SK-N-SH (cell line): ENCODE measurements at regions not wholly inside any gene's neighbourhood (a gene's known extent, or its start where the extent isn't known, plus 50 kb on each side); places are given as distances from the start of the nearest gene placed in this dataset.

ENCODE experiments used
- CTCF ChIA-PET: fragments of 300-600, 350-600 bp; formaldehyde crosslinking; extraction: SDS; loops from one replicate; lab custom pipeline; 2021; lab: Yijun Ruan, JAX
- POLR2A ChIA-PET: fragments of 350-600 bp; sonication (Branson Sonifier 250); formaldehyde crosslinking; extraction: SDS; loops from one replicate; lab custom pipeline; 2020; ENCODE audit warnings: antibody characterized with exemption, inconsistent platforms; lab: Yijun Ruan, JAX
- DNase-seq: peaks from one replicate; pipeline ENCODE4 v3.0.0; 2012
- H2AFZ ChIP-seq: fragments of 200-600 bp; sonication (generic); 2 replicates; pipeline ENCODE4 v1.8.1; 2016; ENCODE audit warnings: antibody characterized with exemption, mild to moderate bottlenecking, low read depth
- H3F3A ChIP-seq: fragments of 200-600 bp; sonication (generic); replicated peaks from 2 replicates; pipeline ENCODE3; 2016; ENCODE audit warnings: antibody characterized with exemption, mild to moderate bottlenecking; ENCODE audit not compliant: insufficient read depth
- H3K27ac ChIP-seq, 2 experiments: fragments of 200-500 bp in 1 of 2; fragments of 200-600 bp in 1 of 2; sonication (Bioruptor generic) in 1 of 2; sonication (generic), shearing (Covaris generic) in 1 of 2; 2 replicates each; pipeline versions ENCODE4 v1.5.1 to v1.6.1; 2014 to 2016; ENCODE audit warnings: low read depth in 2 of 2, inconsistent platforms in 1 of 2, low read length in 1 of 2, mild to moderate bottlenecking in 1 of 2, mixed read lengths in 1 of 2
- H3K27me3 ChIP-seq: fragments of 200-600 bp; sonication (generic), shearing (Covaris generic); 2 replicates; pipeline ENCODE4 v1.6.1; 2016; ENCODE audit warnings: mixed run types; ENCODE audit not compliant: insufficient read depth
- H3K36me3 ChIP-seq, 2 experiments: fragments of 200-500 bp in 1 of 2; fragments of 200-600 bp in 1 of 2; sonication (Bioruptor generic) in 1 of 2; sonication (generic) in 1 of 2; replicated peaks in 1 of 2; 2 replicates each; pipeline versions ENCODE3 to v1.5.1; 2014 to 2016; ENCODE audit warnings: low read length in 1 of 2, mild to moderate bottlenecking in 1 of 2; ENCODE audit not compliant: insufficient read depth in 2 of 2, control insufficient read depth in 1 of 2
- H3K4me1 ChIP-seq, 2 experiments: fragments of 200-500 bp in 1 of 2; fragments of 200-600 bp in 1 of 2; sonication (Bioruptor generic) in 1 of 2; sonication (generic), shearing (Covaris generic) in 1 of 2; 2 replicates each; pipeline versions ENCODE4 v1.5.1 to v1.6.1; 2014 to 2016; ENCODE audit warnings: low read depth in 1 of 2, low read length in 1 of 2, mixed run types in 1 of 2; ENCODE audit not compliant: insufficient read depth in 2 of 2, control insufficient read depth in 1 of 2
- H3K4me2 ChIP-seq: fragments of 200-600 bp; sonication (generic), shearing (Covaris generic); 2 replicates; pipeline ENCODE4 v1.6.1; 2017; ENCODE audit warnings: mixed run types
- H3K4me3 ChIP-seq, 2 experiments: fragments of 200-500 bp in 1 of 2; fragments of 200-600 bp in 1 of 2; sonication (Bioruptor generic) in 1 of 2; sonication (generic), shearing (Covaris generic) in 1 of 2; 2 replicates each; pipeline versions ENCODE4 v1.5.1 to v1.8.1; 2014 to 2016; ENCODE audit warnings: low read depth in 2 of 2, inconsistent platforms in 1 of 2, low read length in 1 of 2, mild to moderate bottlenecking in 1 of 2, mixed read lengths in 1 of 2, moderate library complexity in 1 of 2
- H3K79me2 ChIP-seq: fragments of 200-600 bp; sonication (generic); 2 replicates; pipeline ENCODE4 v1.8.1; 2017; ENCODE audit warnings: mild to moderate bottlenecking; ENCODE audit not compliant: insufficient read depth
- H3K9ac ChIP-seq: fragments of 200-600 bp; sonication (generic); 2 replicates; pipeline ENCODE4 v1.6.1; 2017; ENCODE audit warnings: mixed run types
- H3K9me2 ChIP-seq: fragments of 200-600 bp; sonication (generic); 2 replicates; pipeline ENCODE4 v1.6.1; 2017; ENCODE audit warnings: mixed run types
- H3K9me3 ChIP-seq: fragments of 200-600 bp; sonication (generic); 2 replicates; pipeline ENCODE4 v1.6.1; 2017; ENCODE audit warnings: mixed run types, mild to moderate bottlenecking, moderate library complexity
- H4K20me1 ChIP-seq: fragments of 200-600 bp; sonication (generic); 2 replicates; pipeline ENCODE4 v1.6.1; 2017; ENCODE audit warnings: mild to moderate bottlenecking, mixed run types; ENCODE audit not compliant: insufficient read depth
- CHD2 ChIP-seq: fragments of 150-350 bp; IDR thresholded peaks from 2 replicates; pipeline ENCODE4 v1.6.1; 2018; ENCODE audit warnings: low read length; ENCODE audit not compliant: partially characterized antibody
- EZH2phosphoT487 ChIP-seq: fragments of 200-600 bp; sonication (generic); IDR thresholded peaks from 2 replicates; pipeline ENCODE4 v1.6.1; 2017; ENCODE audit warnings: low read depth, mixed run types, mild to moderate bottlenecking, antibody characterized with exemption, moderate library complexity, borderline replicate concordance
- FOSL2 ChIP-seq: IDR thresholded peaks from 2 replicates; pipeline ENCODE4 v1.4.0; 2012; ENCODE audit warnings: low read depth, mild to moderate bottlenecking, moderate library complexity, borderline replicate concordance
- FOXJ3 ChIP-seq: sonication (generic); formaldehyde crosslinking; IDR thresholded peaks from 2 replicates; pipeline ENCODE4 v1.5.1; 2020; ENCODE audit warnings: mild to moderate bottlenecking, missing genetic modification reagents
- FOXM1 ChIP-seq: IDR thresholded peaks from 2 replicates; pipeline ENCODE4 v1.4.0; 2012; ENCODE audit warnings: low read depth, mild to moderate bottlenecking
- GATA2 ChIP-seq: sonication (generic); formaldehyde crosslinking; IDR thresholded peaks from 2 replicates; pipeline ENCODE4 v1.5.0; 2020; ENCODE audit warnings: mild to moderate bottlenecking, missing genetic modification reagents
- MXI1 ChIP-seq: IDR thresholded peaks from 2 replicates; pipeline ENCODE4 v1.6.1; 2012; ENCODE audit warnings: mild to moderate bottlenecking, low read depth, low read length, improper control_type of control experiment
- NFIC ChIP-seq: IDR thresholded peaks from 2 replicates; pipeline ENCODE4 v1.4.0; 2012; ENCODE audit warnings: borderline replicate concordance
- NRF1 ChIP-seq: IDR thresholded peaks from 2 replicates; pipeline ENCODE4 v1.6.1; 2012; ENCODE audit warnings: low read depth, mild to moderate bottlenecking, low read length
- POLR2AphosphoS5 ChIP-seq: IDR thresholded peaks from 2 replicates; pipeline ENCODE4 v1.6.1; 2012; ENCODE audit warnings: low read depth, low read length
- RFX5 ChIP-seq: IDR thresholded peaks from 2 replicates; pipeline ENCODE4 v1.6.1; 2012; ENCODE audit warnings: mild to moderate bottlenecking, improper control_type of control experiment, low read length
- SIN3A ChIP-seq: IDR thresholded peaks from 2 replicates; pipeline ENCODE4 v1.6.1; 2012; ENCODE audit warnings: low read depth, mild to moderate bottlenecking, low read length, moderate library complexity, borderline replicate concordance
- TAF1 ChIP-seq: IDR thresholded peaks from 2 replicates; pipeline ENCODE4 v1.6.1; 2012; ENCODE audit warnings: low read depth, mild to moderate bottlenecking, low read length, moderate library complexity, borderline replicate concordance
- TCF12 ChIP-seq: IDR thresholded peaks from 2 replicates; pipeline ENCODE4 v1.4.0; 2012
- YY1 ChIP-seq: IDR thresholded peaks from 2 replicates; pipeline ENCODE4 v1.4.0; 2012; ENCODE audit warnings: low read depth, mild to moderate bottlenecking
- WGBS: methylation state at CpG from one replicate; pipeline ENCODE4 v1.1.6; 2017; ENCODE audit warnings: low lambda C conversion rate; 5-methylcytosine and 5-hydroxymethylcytosine counted together
- TF ChIP-seq, protein P1 (sequence below): IDR thresholded peaks from 2 replicates; pipeline ENCODE4; 2012
- TF ChIP-seq, protein P2 (sequence below): IDR thresholded peaks from 2 replicates; pipeline ENCODE4 v1.4.0; 2012; ENCODE audit warnings: low read depth, borderline replicate concordance
- TF ChIP-seq, protein P3 (sequence below): IDR thresholded peaks from 2 replicates; pipeline ENCODE4 v1.4.0; 2012; ENCODE audit warnings: low read depth
- TF ChIP-seq, protein P4 (sequence below): fragments of 150-350 bp; IDR thresholded peaks from 2 replicates; pipeline ENCODE4 v1.6.1; 2016; ENCODE audit warnings: mild to moderate bottlenecking, low read depth, low read length
- TF ChIP-seq, protein P5 (sequence below): fragments of 150-350 bp; IDR thresholded peaks from 2 replicates; pipeline ENCODE4 v1.6.1; 2017; ENCODE audit warnings: antibody characterized with exemption, low read length, low read depth, borderline replicate concordance
- TF ChIP-seq, protein P6 (sequence below): IDR thresholded peaks from 2 replicates; pipeline ENCODE4 v1.4.0; 2012; ENCODE audit warnings: low read depth, borderline replicate concordance

DNA sequence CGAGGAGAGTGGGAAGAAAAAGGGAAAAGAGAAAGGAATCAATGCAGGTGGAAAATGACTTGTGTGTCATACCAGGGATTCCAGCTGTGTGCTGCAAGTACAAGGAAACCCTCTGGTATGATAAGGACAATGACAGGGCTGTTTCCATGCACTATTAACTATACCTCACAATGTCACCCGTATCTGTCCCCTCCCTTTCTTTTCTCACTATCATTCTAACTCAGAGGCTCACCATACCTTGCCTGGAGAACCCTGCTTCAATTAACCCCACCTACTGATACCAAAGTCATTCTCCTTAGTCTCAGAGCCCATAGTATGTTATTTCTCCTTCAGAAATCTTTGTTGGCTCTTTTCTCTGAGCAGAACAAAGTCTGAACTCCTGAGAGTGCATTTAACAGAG lies 236.2 kb upstream of the NREP start:
- H3K9me2 ChIP-seq, result no peaks in the 10 kb centered on the region
- peaks cover 9% of the 10 kb centered on the region for H3F3A ChIP-seq
- no peaks in the 10 kb centered on the region for H3K9me3 ChIP-seq
- ChIA-PET POLR2A (no interaction called here), CTCF (no interaction called here)
- no peak overlapping the region for H3K4me2 ChIP-seq
- DNase-seq, result no peak
- H3K27ac ChIP-seq, result no peak overlapping the region
- no peaks in the 10 kb centered on the region for H4K20me1 ChIP-seq
- H3K4me1 ChIP-seq, result peaks cover 0 to 5% of the 10 kb centered on the region in 2 experiments; a peak in 3 of 4 replicates
- TF ChIP-seq, protein P1, sequence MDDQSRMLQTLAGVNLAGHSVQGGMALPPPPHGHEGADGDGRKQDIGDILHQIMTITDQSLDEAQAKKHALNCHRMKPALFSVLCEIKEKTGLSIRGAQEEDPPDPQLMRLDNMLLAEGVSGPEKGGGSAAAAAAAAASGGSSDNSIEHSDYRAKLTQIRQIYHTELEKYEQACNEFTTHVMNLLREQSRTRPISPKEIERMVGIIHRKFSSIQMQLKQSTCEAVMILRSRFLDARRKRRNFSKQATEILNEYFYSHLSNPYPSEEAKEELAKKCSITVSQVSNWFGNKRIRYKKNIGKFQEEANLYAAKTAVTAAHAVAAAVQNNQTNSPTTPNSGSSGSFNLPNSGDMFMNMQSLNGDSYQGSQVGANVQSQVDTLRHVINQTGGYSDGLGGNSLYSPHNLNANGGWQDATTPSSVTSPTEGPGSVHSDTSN, result no peak
- no peak for TF ChIP-seq SIN3A
- no peak for TF ChIP-seq FOXJ3 (CRISPR knock-in tag)
- TF ChIP-seq, protein P2, sequence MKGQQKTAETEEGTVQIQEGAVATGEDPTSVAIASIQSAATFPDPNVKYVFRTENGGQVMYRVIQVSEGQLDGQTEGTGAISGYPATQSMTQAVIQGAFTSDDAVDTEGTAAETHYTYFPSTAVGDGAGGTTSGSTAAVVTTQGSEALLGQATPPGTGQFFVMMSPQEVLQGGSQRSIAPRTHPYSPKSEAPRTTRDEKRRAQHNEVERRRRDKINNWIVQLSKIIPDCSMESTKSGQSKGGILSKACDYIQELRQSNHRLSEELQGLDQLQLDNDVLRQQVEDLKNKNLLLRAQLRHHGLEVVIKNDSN, result no peak
- TF ChIP-seq, all 33 proteins: peak for 0
- H3K27me3 ChIP-seq, result no peaks in the 10 kb centered on the region
- WGBS, result 77% methylated on average over 2 of the region's 2 CpGs
- H2AFZ ChIP-seq, result no peak overlapping the region
- no peaks in the 10 kb centered on the region for H3K36me3 ChIP-seq
- H3K79me2 ChIP-seq, result no peaks in the 10 kb centered on the region
- no peak overlapping the region for H3K9ac ChIP-seq
- no peak overlapping the region for H3K4me3 ChIP-seq

DNA sequence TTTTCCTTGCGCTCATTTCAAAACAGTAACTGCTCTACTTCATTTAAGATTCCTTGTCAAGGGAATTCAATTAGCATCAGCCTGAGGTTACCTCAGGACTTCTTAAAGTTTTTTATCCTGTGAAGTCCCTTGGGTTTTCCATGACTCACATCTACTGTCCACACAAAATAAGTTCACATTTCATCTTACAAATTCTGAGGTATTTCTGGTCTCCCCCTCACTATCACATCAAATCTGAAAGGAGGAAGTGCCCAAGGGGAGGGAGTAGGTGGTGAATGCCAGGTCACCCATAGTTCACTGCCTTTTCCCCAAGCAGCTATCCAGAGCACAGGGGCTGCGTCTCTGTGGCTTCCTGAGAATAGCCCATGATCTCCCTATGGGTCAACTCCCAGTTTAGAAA lies 227.1 kb upstream of the NREP start:
- CTCF ChIA-PET, result no interaction called here
- DNase-seq, result peak; percentile 21
- no peak overlapping the region for H3K4me3 ChIP-seq
- no peaks in the 10 kb centered on the region for H3K79me2 ChIP-seq
- H3K9me2 ChIP-seq, result no peaks in the 10 kb centered on the region
- H3K9ac ChIP-seq, result peak overlapping the region; percentile 45; the same call in 1 of the 2 replicates
- peaks cover 22% of the 10 kb centered on the region for H3F3A ChIP-seq
- H3K27me3 ChIP-seq, result no peaks in the 10 kb centered on the region
- no peaks in the 10 kb centered on the region for H3K36me3 ChIP-seq
- peak overlapping the region; percentile 18 for H3K4me2 ChIP-seq
- peak overlapping the region; percentile 77 to 96; a peak in 3 of 4 replicates for H3K27ac ChIP-seq
- 24% methylated on average over 2 of the region's 2 CpGs for WGBS
- POLR2A ChIA-PET, result no interaction called here
- H4K20me1 ChIP-seq, result no peaks in the 10 kb centered on the region
- H3K9me3 ChIP-seq, result no peaks in the 10 kb centered on the region
- no peak overlapping the region for H2AFZ ChIP-seq
- H3K4me1 ChIP-seq, result peaks cover 5% of the 10 kb centered on the region in 2 experiments; a peak in 3 of 4 replicates
- TF ChIP-seq, protein P3, sequence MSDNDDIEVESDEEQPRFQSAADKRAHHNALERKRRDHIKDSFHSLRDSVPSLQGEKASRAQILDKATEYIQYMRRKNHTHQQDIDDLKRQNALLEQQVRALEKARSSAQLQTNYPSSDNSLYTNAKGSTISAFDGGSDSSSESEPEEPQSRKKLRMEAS, result no peak
- no peak for TF ChIP-seq CHD2
- no peak for TF ChIP-seq GATA2 (CRISPR knock-in tag)
- TF ChIP-seq, protein P4, sequence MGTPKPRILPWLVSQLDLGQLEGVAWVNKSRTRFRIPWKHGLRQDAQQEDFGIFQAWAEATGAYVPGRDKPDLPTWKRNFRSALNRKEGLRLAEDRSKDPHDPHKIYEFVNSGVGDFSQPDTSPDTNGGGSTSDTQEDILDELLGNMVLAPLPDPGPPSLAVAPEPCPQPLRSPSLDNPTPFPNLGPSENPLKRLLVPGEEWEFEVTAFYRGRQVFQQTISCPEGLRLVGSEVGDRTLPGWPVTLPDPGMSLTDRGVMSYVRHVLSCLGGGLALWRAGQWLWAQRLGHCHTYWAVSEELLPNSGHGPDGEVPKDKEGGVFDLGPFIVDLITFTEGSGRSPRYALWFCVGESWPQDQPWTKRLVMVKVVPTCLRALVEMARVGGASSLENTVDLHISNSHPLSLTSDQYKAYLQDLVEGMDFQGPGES, result no peak
- TF ChIP-seq TCF12, result peak; percentile 88
- TF ChIP-seq POLR2AphosphoS5, result peak; percentile 71; the same call in 1 of the 2 replicates
- peak; percentile 53; the same call in 1 of the 2 replicates for TF ChIP-seq NFIC
- no peak; the same call in 1 of the 2 replicates for TF ChIP-seq FOXM1
- no peak for TF ChIP-seq TAF1
- TF ChIP-seq, protein P5, sequence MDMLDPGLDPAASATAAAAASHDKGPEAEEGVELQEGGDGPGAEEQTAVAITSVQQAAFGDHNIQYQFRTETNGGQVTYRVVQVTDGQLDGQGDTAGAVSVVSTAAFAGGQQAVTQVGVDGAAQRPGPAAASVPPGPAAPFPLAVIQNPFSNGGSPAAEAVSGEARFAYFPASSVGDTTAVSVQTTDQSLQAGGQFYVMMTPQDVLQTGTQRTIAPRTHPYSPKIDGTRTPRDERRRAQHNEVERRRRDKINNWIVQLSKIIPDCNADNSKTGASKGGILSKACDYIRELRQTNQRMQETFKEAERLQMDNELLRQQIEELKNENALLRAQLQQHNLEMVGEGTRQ, result no peak
- TF ChIP-seq NRF1, result no peak
- TF ChIP-seq MXI1, result no peak
- TF ChIP-seq YY1, result no peak
- TF ChIP-seq, protein P6, sequence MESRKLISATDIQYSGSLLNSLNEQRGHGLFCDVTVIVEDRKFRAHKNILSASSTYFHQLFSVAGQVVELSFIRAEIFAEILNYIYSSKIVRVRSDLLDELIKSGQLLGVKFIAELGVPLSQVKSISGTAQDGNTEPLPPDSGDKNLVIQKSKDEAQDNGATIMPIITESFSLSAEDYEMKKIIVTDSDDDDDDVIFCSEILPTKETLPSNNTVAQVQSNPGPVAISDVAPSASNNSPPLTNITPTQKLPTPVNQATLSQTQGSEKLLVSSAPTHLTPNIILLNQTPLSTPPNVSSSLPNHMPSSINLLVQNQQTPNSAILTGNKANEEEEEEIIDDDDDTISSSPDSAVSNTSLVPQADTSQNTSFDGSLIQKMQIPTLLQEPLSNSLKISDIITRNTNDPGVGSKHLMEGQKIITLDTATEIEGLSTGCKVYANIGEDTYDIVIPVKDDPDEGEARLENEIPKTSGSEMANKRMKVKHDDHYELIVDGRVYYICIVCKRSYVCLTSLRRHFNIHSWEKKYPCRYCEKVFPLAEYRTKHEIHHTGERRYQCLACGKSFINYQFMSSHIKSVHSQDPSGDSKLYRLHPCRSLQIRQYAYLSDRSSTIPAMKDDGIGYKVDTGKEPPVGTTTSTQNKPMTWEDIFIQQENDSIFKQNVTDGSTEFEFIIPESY, result 0 out of 2 replicates have a peak, but pooled peaks have one; percentile 33
- peak; percentile 63 for TF ChIP-seq FOSL2
- TF ChIP-seq SIN3A, result no peak
- no peak for TF ChIP-seq EZH2phosphoT487
- TF ChIP-seq RFX5, result no peak
- TF ChIP-seq, protein P2, result no peak
